ENCODE measurements at regions not wholly inside any gene's neighbourhood (a gene's known extent, or its start where the extent isn't known, plus 50 kb on each side); places are given as distances from the start of the nearest gene placed in this dataset.
"Not testable (repeated sequence)": the region's sequence is repeated elsewhere in the genome, so short reads cannot be mapped to it uniquely, and the experiment has no call there.

- not testable (repeated sequence) for DNase-seq (ENCODE audit: low read depth); H3K4me3 ChIP-seq (ENCODE audit: low read length)
Measured at GRCh38 chr10:42533866-42534265, 104.5 kb downstream of the ZNF33B start.

- H3K4me3 ChIP-seq (ENCODE audit: low read length) = no peak overlapping the region
- no peak for DNase-seq (ENCODE audit: low read depth)
- no peak for TF ChIP-seq CTCF (IDR thresholded peaks at IDR 0.05; ENCODE audit: insufficient read depth, low read depth, low read length, missing control alignments)
Measured at GRCh38 chr10:42532996-42533395, 105.4 kb downstream of the ZNF33B start.

GRCh38 chr10:42523098-42523497 lies 115.3 kb downstream of the ZNF33B start:
- DNase-seq (ENCODE audit: low read depth) = no peak
- H3K4me3 ChIP-seq (ENCODE audit: low read length) = no peak overlapping the region
- TF ChIP-seq CTCF (IDR thresholded peaks at IDR 0.05; ENCODE audit: insufficient read depth, low read depth, low read length, missing control alignments) = no peak

GRCh38 chr10:42519761-42520460 lies 118.5 kb downstream of the ZNF33B start:
- H3K4me3 ChIP-seq (ENCODE audit: low read length) = no peak overlapping the region
- TF ChIP-seq CTCF (IDR thresholded peaks at IDR 0.05; ENCODE audit: insufficient read depth, low read depth, low read length, missing control alignments) = no peak
- DNase-seq (ENCODE audit: low read depth) = no peak

- no peak for TF ChIP-seq CTCF (IDR thresholded peaks at IDR 0.05; ENCODE audit: insufficient read depth, low read depth, low read length, missing control alignments)
- H3K4me3 ChIP-seq (ENCODE audit: low read length) = no peak overlapping the region
Measured at GRCh38 chr10:42519079-42519478, 119.3 kb downstream of the ZNF33B start.

DNA sequence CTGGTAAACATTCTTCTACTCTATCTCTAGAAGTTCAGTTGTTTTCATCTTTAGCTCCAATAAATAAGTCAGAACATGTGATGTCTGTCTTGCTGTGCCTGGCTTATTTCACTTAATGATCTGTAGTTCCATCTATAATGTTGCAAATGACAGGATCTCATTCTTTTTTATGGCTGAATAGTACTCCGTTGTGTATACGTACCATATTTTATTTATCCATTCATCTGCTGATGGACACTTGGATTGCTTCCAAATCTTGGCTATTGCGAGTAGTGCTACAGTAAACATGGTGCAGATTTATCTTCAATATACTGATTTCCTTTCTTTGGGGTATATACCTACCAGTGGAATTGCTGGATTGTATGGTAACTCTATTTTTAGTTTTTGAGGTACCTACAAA lies 124.4 kb downstream of the ZNF33B start:
- no peak overlapping the region for H3K4me3 ChIP-seq (ENCODE audit: low read length)
- no peak for TF ChIP-seq CTCF (IDR thresholded peaks at IDR 0.05; ENCODE audit: insufficient read depth, low read depth, low read length, missing control alignments)

More at GRCh38 chr10:42519079-42519478, 119.3 kb downstream of the ZNF33B start:
- DNase-seq (ENCODE audit: low read depth) = no peak

DNA sequence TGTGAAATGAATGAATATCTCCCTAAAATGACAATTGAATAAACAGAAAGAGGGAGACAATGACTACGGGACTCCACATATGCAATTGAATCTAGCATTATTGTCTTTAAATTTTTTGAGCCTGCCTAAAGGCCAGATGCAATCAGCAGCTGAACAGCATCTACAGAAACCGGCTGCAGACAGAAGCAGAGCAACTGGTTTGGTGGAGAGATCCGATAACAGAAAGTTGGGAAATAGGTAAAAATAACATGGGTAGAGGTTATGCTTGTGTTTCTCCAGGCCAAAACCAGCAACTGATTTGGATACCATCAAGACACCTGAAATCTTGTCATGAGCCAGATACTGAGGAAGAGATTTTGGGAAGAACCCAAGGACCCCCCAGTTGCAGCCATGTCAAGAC lies 146.6 kb downstream of the ZNF33B start:
- DNase-seq (ENCODE audit: low read depth) = no peak
- no peak overlapping the region for H3K4me3 ChIP-seq (ENCODE audit: low read length)
- TF ChIP-seq CTCF (IDR thresholded peaks at IDR 0.05; ENCODE audit: insufficient read depth, low read depth, low read length, missing control alignments) = no peak

More for the DNA sequence above, 124.4 kb downstream of the ZNF33B start:
- DNase-seq (ENCODE audit: low read depth) = no peak
